Thyroid gland (tissue), 4 donors: ENCODE measurements at regions not wholly inside any gene's neighbourhood (a gene's known extent, or its start where the extent isn't known, plus 50 kb on each side); places are given as distances from the start of the nearest gene placed in this dataset.

Experiments used
- DNase-seq, 2 donors: peaks; one replicate each; pipeline ENCODE4 v3.0.0-alpha.2; 2019
- H3K27ac ChIP-seq, 3 donors: fragments of 200-600 bp; sonication (generic); 1 replicate in 2 of 3; 2 replicates in 1 of 3; pipeline ENCODE4 v1.5.1; 2016 to 2019; ENCODE audit warnings: mild to moderate bottlenecking in 1 of 3, moderate library complexity in 1 of 3
- H3K27me3 ChIP-seq: fragments of 200-600 bp; sonication (generic); one replicate; pipeline ENCODE4 v1.5.1; 2019
- H3K36me3 ChIP-seq, 2 donors: fragments of 200-600 bp; sonication (generic); one replicate each; pipeline ENCODE4 v1.5.1; 2016 to 2019
- H3K4me1 ChIP-seq, 2 donors: fragments of 200-600 bp; sonication (generic); one replicate each; pipeline ENCODE4 v1.5.1; 2017 to 2019
- H3K4me3 ChIP-seq, 3 donors: fragments of 200-600 bp; sonication (generic); replicated peaks in 1 of 3; 1 replicate in 2 of 3; 2 replicates in 1 of 3; pipeline ENCODE4 v1.5.1; 2016; ENCODE audit warnings: mild to moderate bottlenecking in 1 of 3
- H3K9me3 ChIP-seq: fragments of 200-600 bp; sonication (generic); one replicate; pipeline ENCODE4 v1.5.1; 2017
- POLR2A ChIP-seq, 2 donors: fragments of 450-650 bp; IDR thresholded peaks; one replicate each; pipeline ENCODE4 v1.6.1; 2017; ENCODE audit warnings: antibody characterized with exemption in 2 of 2, mild to moderate bottlenecking in 2 of 2, moderate library complexity in 1 of 2
- WGBS, 2 donors: methylation state at CpG; one replicate each; pipeline ENCODE4 v1.1.5; 2017; 5-methylcytosine and 5-hydroxymethylcytosine counted together
- intact Hi-C: fragments of 100-400 bp; cut with DNase I; formaldehyde crosslinking; loops from one replicate; pipeline ENCODE4 v1.15.1; 2023
- TF ChIP-seq, protein P1 (sequence below), 6 experiments: fragments of 200-600 bp in 3 of 6; fragments of 450-650 bp in 3 of 6; sonication (generic) in 3 of 6; IDR thresholded peaks; one replicate each; pipeline ENCODE4 v1.5.1; 2016 to 2019; ENCODE audit warnings: antibody characterized with exemption in 6 of 6, mild to moderate bottlenecking in 2 of 6, inconsistent platforms in 1 of 6, moderate library complexity in 1 of 6

- Histone ChIP-seq H3K4me3 (no peak overlapping the region), H3K27ac (no peak overlapping the region), H3K9me3 (no peaks in the 10 kb centered on the region), H3K4me1 (no peaks in the 10 kb centered on the region), H3K36me3 (no peaks in the 10 kb centered on the region), H3K27me3 (no peaks in the 10 kb centered on the region)
- 91 to 93% methylated on average over 4 of the region's 4 CpGs for WGBS, 2 donors
- no peak for DNase-seq
- no peak for TF ChIP-seq POLR2A (IDR thresholded peaks at IDR 0.05)
- intact Hi-C loops = no loop called here
These were observed 61.6 kb upstream of the ATP8B1 start for GRCh38 chr18:57864615-57865121.

- TF ChIP-seq POLR2A (IDR thresholded peaks at IDR 0.05) = no peak
- TF ChIP-seq, protein P1, sequence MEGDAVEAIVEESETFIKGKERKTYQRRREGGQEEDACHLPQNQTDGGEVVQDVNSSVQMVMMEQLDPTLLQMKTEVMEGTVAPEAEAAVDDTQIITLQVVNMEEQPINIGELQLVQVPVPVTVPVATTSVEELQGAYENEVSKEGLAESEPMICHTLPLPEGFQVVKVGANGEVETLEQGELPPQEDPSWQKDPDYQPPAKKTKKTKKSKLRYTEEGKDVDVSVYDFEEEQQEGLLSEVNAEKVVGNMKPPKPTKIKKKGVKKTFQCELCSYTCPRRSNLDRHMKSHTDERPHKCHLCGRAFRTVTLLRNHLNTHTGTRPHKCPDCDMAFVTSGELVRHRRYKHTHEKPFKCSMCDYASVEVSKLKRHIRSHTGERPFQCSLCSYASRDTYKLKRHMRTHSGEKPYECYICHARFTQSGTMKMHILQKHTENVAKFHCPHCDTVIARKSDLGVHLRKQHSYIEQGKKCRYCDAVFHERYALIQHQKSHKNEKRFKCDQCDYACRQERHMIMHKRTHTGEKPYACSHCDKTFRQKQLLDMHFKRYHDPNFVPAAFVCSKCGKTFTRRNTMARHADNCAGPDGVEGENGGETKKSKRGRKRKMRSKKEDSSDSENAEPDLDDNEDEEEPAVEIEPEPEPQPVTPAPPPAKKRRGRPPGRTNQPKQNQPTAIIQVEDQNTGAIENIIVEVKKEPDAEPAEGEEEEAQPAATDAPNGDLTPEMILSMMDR (IDR thresholded peaks at IDR 0.05) = no peak
- H3K4me3 ChIP-seq = no peak overlapping the region
- intact Hi-C loops = no loop called here
- H3K27ac ChIP-seq = no peak overlapping the region
- 86 to 89% methylated on average over 2 of the region's 2 CpGs for WGBS, 2 donors
- H3K27me3 ChIP-seq = no peaks in the 10 kb centered on the region
- H3K36me3 ChIP-seq = no peaks in the 10 kb centered on the region
- no peak for DNase-seq
- no peaks in the 10 kb centered on the region for H3K9me3 ChIP-seq
- no peaks in the 10 kb centered on the region for H3K4me1 ChIP-seq
These were observed 60.6 kb upstream of the ATP8B1 start for GRCh38 chr18:57863706-57864105.

DNA sequence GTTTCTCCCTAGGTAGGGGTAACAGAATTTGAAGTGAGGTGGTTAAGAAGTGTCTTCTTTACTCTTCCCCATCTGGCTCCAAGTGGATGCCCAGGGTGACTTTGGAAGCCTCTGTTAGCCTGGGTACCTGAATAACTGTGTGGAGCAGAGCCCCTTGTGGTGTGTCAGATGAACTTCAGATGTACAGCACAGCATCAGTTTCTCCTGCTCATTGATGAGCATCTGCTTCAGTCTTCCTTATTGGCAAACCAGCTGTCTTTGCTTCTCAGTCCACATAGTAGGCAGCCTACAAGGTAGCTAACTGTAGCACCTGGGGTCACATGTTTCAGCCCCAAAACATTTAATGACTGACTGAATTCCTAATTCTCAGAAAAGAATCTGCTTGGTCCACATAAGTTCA lies 56.2 kb upstream of the ATP8B1 start:
- peak in 1 of 2 donors; percentile 12 for DNase-seq
- H3K36me3 ChIP-seq = no peaks in the 10 kb centered on the region
- no peak overlapping the region for H3K4me3 ChIP-seq
- no peaks in the 10 kb centered on the region for H3K9me3 ChIP-seq
- H3K4me1 ChIP-seq = no peaks in the 10 kb centered on the region
- H3K27ac ChIP-seq = no peak overlapping the region
- no peak for TF ChIP-seq POLR2A (IDR thresholded peaks at IDR 0.05)
- TF ChIP-seq, protein P1 (IDR thresholded peaks at IDR 0.05) = peak in 4 of 6 experiments; percentile 4 to 43 (median 39)
- intact Hi-C loops = no loop called here
- H3K27me3 ChIP-seq = no peaks in the 10 kb centered on the region

GRCh38 chr18:57856557-57857280 lies 53.6 kb upstream of the ATP8B1 start:
- no peak for TF ChIP-seq POLR2A (IDR thresholded peaks at IDR 0.05)
- TF ChIP-seq, protein P1 (IDR thresholded peaks at IDR 0.05) = no peak
- no peaks in the 10 kb centered on the region for H3K27me3 ChIP-seq
- H3K4me1 ChIP-seq = no peaks in the 10 kb centered on the region
- H3K27ac ChIP-seq = no peak overlapping the region
- 77 to 79% methylated on average over 9 of the region's 9 CpGs for WGBS, 2 donors
- H3K9me3 ChIP-seq = no peaks in the 10 kb centered on the region
- intact Hi-C loops = no loop called here
- no peaks in the 10 kb centered on the region for H3K36me3 ChIP-seq
- no peak for DNase-seq
- no peak overlapping the region for H3K4me3 ChIP-seq

DNA sequence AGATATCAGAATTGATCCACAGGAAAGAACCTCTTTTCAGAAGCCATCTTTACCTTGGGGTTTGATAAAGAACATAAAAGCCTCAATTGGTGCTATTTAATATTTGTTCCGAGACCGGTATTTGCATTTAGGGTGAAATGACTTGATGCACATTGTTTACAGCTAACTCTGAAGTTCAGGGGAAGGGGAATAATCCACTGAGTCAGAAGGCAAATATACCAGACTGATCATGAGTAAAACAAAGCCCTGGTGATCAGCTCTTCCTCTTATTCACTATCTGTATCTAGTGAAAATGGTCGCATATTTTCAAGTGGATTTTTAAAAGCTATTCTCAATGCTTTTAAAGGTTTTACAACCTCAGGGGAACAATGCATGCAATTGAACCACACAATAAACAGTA lies 53.0 kb upstream of the ATP8B1 start:
- Histone ChIP-seq H3K4me3 (no peak overlapping the region), H3K4me1 (no peaks in the 10 kb centered on the region), H3K27me3 (no peaks in the 10 kb centered on the region), H3K9me3 (no peaks in the 10 kb centered on the region), H3K27ac (no peak overlapping the region), H3K36me3 (no peaks in the 10 kb centered on the region)
- 83 to 88% methylated on average over 3 of the region's 3 CpGs for WGBS, 2 donors
- intact Hi-C loops = no loop called here
- TF ChIP-seq, protein P1 (IDR thresholded peaks at IDR 0.05) = no peak
- no peak for TF ChIP-seq POLR2A (IDR thresholded peaks at IDR 0.05)
- DNase-seq = no peak
